Upper lobe of left lung (tissue), 6 donors: ENCODE measurements at regions not wholly inside any gene's neighbourhood (a gene's known extent, or its start where the extent isn't known, plus 50 kb on each side); places are given as distances from the start of the nearest gene placed in this dataset.

ENCODE experiments used
- ATAC-seq, 2 donors: fragments of 200-7000 bp; cut with Tn5 transposase; one replicate each; pipeline ENCODE4 v1.9.1; 2022; ENCODE audit warnings: mild to moderate bottlenecking in 2 of 2, moderate library complexity in 2 of 2; ENCODE audit not compliant: low FRiP score in 2 of 2
- DNase-seq, 2 donors: peaks; one replicate each; pipeline ENCODE4 v3.0.0-alpha.2; 2019 to 2020
- H3K27ac ChIP-seq, 4 donors: fragments of 200-600 bp; sonication (generic); one replicate each; pipeline ENCODE4 v1.5.1; 2016 to 2019
- H3K27me3 ChIP-seq, 4 donors: fragments of 200-600 bp; sonication (generic); one replicate each; pipeline ENCODE4 v1.5.1; 2017 to 2019
- H3K36me3 ChIP-seq, 4 donors: fragments of 200-600 bp; sonication (generic); one replicate each; pipeline ENCODE4 v1.5.1; 2016 to 2019
- H3K4me1 ChIP-seq, 4 donors: fragments of 200-600 bp; sonication (generic); one replicate each; pipeline ENCODE4 v1.5.1; 2018 to 2019
- H3K4me3 ChIP-seq, 4 donors: fragments of 200-600 bp; sonication (generic); one replicate each; pipeline ENCODE4 v1.5.1; 2017 to 2019; ENCODE audit warnings: mild to moderate bottlenecking in 2 of 4, moderate library complexity in 1 of 4
- H3K9me3 ChIP-seq, 4 donors: fragments of 200-600 bp; sonication (generic); one replicate each; pipeline ENCODE4 v1.5.1; 2018 to 2019
- CTCF ChIP-seq, 6 experiments: fragments of 450-650 bp in 4 of 6; fragments of 200-600 bp in 2 of 6; sonication (generic) in 2 of 6; IDR thresholded peaks; one replicate each; pipeline ENCODE4 v1.5.1; 2016 to 2019; ENCODE audit warnings: antibody characterized with exemption in 6 of 6
- EP300 ChIP-seq, 4 donors: sonication (generic); formaldehyde crosslinking; IDR thresholded peaks; one replicate each; pipeline ENCODE4 v1.5.1; 2017; ENCODE audit warnings: antibody characterized with exemption in 4 of 4, control low read depth in 2 of 4
- POLR2A ChIP-seq, 4 donors: fragments of 450-650 bp; IDR thresholded peaks; one replicate each; pipeline ENCODE4 v1.5.1; 2016 to 2017; ENCODE audit warnings: antibody characterized with exemption in 4 of 4, mild to moderate bottlenecking in 2 of 4
- POLR2AphosphoS5 ChIP-seq, 2 donors: sonication (generic); formaldehyde crosslinking; IDR thresholded peaks; one replicate each; pipeline ENCODE4 v1.5.1; 2017; ENCODE audit warnings: antibody characterized with exemption in 2 of 2
- WGBS, 2 donors: methylation state at CpG; one replicate each; pipeline ENCODE4 v1.1.5; 2017 to 2018; 5-methylcytosine and 5-hydroxymethylcytosine counted together
- donor health status: DM: no; HTN: no; CAD: no; lungs with moderate emphysema.
- donor health status: DM: no; HTN: yes; CAD: no; lungs with severe emphysema.

GRCh38 chr10:118465300-118465874, 123.3 kb upstream of the FAM204A start:
- WGBS, 2 donors, result 89 to 92% methylated on average over 3 of the region's 3 CpGs
- no peaks in the 10 kb centered on the region for H3K27me3 ChIP-seq
- TF ChIP-seq POLR2AphosphoS5 (IDR thresholded peaks at IDR 0.05), result no peak
- no peak for TF ChIP-seq POLR2A (IDR thresholded peaks at IDR 0.05)
- no peak for TF ChIP-seq CTCF (IDR thresholded peaks at IDR 0.05)
- no peak for TF ChIP-seq EP300 (IDR thresholded peaks at IDR 0.05)

GRCh38 chr10:118463740-118464139, 121.6 kb upstream of the FAM204A start:
- 58 to 75% methylated on average over 1 of the region's 1 CpG for WGBS, 2 donors

More at GRCh38 chr10:118465300-118465874, 123.3 kb upstream of the FAM204A start:
- H3K9me3 ChIP-seq, result no peaks in the 10 kb centered on the region
- H3K4me1 ChIP-seq, result no peaks in the 10 kb centered on the region
- H3K27ac ChIP-seq, result no peak overlapping the region
- H3K4me3 ChIP-seq, result no peak overlapping the region
- no peaks in the 10 kb centered on the region for H3K36me3 ChIP-seq
- no peak for ATAC-seq
- DNase-seq, result no peak

GRCh38 chr10:118462401-118462800, 120.3 kb upstream of the FAM204A start:
- Histone ChIP-seq H3K36me3 (no peaks in the 10 kb centered on the region), H3K4me1 (peaks cover 0 to 7% (median 4%) of the 10 kb centered on the region in 4 donors), H3K9me3 (no peaks in the 10 kb centered on the region), H3K27ac (no peak overlapping the region), H3K27me3 (no peaks in the 10 kb centered on the region), H3K4me3 (no peak overlapping the region)
- DNase-seq (no peak), ATAC-seq (no peak)
- WGBS, 2 donors, result 92 to 100% methylated on average over 1 of the region's 1 CpG
- TF ChIP-seq EP300 (IDR thresholded peaks at IDR 0.05) (no peak), POLR2A (IDR thresholded peaks at IDR 0.05) (no peak), CTCF (IDR thresholded peaks at IDR 0.05) (no peak)

More at GRCh38 chr10:118463740-118464139, 121.6 kb upstream of the FAM204A start:
- H3K36me3 ChIP-seq, result no peaks in the 10 kb centered on the region
- no peak for ATAC-seq
- no peaks in the 10 kb centered on the region for H3K27me3 ChIP-seq
- no peak overlapping the region for H3K4me3 ChIP-seq
- H3K9me3 ChIP-seq, result no peaks in the 10 kb centered on the region
- no peak overlapping the region for H3K27ac ChIP-seq
- TF ChIP-seq CTCF (IDR thresholded peaks at IDR 0.05) (no peak), EP300 (IDR thresholded peaks at IDR 0.05) (no peak), POLR2A (IDR thresholded peaks at IDR 0.05) (no peak), POLR2AphosphoS5 (IDR thresholded peaks at IDR 0.05) (no peak)
- peaks cover 0 to 7% (median 4%) of the 10 kb centered on the region in 4 donors for H3K4me1 ChIP-seq
- DNase-seq, result no peak

- DNase-seq (peak in 1 of 2 donors; percentile 51), ATAC-seq (peak in 1 of 2 donors; percentile 89)
- no peak overlapping the region for H3K27ac ChIP-seq
- H3K4me1 ChIP-seq, result peaks cover 0 to 7% (median 4%) of the 10 kb centered on the region in 4 donors
- no peaks in the 10 kb centered on the region for H3K36me3 ChIP-seq
- TF ChIP-seq CTCF (IDR thresholded peaks at IDR 0.05), result peak; percentile 29 to 60 (median 57)
- no peak for TF ChIP-seq EP300 (IDR thresholded peaks at IDR 0.05)
- no peak overlapping the region for H3K4me3 ChIP-seq
- 1 to 2% methylated on average over 10 of the region's 10 CpGs for WGBS, 2 donors
- H3K27me3 ChIP-seq, result no peaks in the 10 kb centered on the region
- no peaks in the 10 kb centered on the region for H3K9me3 ChIP-seq
Observed at GRCh38 chr10:118459642-118460193, 117.6 kb upstream of the FAM204A start.
